ENCODE measurements at regions not wholly inside any gene's neighbourhood (a gene's known extent, or its start where the extent isn't known, plus 50 kb on each side); places are given as distances from the start of the nearest gene placed in this dataset.

DNA sequence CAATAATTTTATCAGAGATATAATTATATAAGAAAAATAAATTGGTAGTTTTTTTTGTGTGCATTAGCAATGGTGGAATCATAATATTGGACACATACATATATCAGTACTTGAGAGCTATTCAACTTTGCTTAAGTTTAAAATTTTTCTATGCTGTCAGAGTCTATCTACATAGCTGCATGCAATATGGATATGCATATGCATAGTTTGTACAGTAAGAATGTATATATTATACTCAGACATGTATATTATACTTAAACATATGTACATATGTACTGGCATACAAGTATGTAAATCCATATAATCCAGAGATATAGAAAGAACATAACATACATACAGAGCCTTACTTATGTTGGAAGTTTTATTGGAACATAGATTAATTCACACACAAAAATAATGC, 1043.2 kb downstream of the EFNB2 start:
- no peak overlapping the region for H3K4me3 Mint-ChIP-seq
- H3K4me1 Mint-ChIP-seq = no peaks in the 10 kb centered on the region
- H3K9me3 Mint-ChIP-seq = no peaks in the 10 kb centered on the region
- DNase-seq (no peak), ATAC-seq (no peak)
- H3K27me3 Mint-ChIP-seq = no peaks in the 10 kb centered on the region
- H3K27ac Mint-ChIP-seq = no peak overlapping the region
- no peaks in the 10 kb centered on the region for H3K36me3 Mint-ChIP-seq (ENCODE audit: low read depth)

DNA sequence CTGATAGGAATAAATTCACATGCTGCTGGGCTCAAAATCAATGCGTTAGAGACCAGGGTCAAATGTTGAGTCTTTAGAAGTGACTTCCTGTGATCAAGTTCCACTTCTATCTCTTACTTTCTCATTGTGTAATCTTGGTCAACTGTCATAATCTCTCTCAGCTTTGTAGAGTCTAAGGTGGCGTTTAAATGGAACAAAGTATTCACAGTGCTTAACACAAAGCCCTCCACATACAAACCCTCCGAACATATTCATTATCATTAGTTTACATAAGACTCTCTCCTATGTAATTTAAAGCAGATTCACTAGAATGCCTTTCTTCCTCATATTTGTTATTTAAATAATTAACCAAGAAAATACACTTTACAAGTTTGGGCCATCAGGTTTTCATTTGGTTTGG, 1044.1 kb downstream of the EFNB2 start:
- Mint-ChIP-seq H3K36me3 (ENCODE audit: low read depth) (no peaks in the 10 kb centered on the region), H3K4me3 (no peak overlapping the region)
- ATAC-seq = no peak

GRCh38 chr13:105485081-105485480, 1050.4 kb downstream of the EFNB2 start:
- H3K27ac Mint-ChIP-seq = no peak overlapping the region
- H3K36me3 Mint-ChIP-seq (ENCODE audit: low read depth) = no peaks in the 10 kb centered on the region
- peaks cover 4% of the 10 kb centered on the region for H3K9me3 Mint-ChIP-seq
- no peaks in the 10 kb centered on the region for H3K4me1 Mint-ChIP-seq
- no peak for DNase-seq
- H3K27me3 Mint-ChIP-seq = no peaks in the 10 kb centered on the region
- ATAC-seq = no peak
- H3K4me3 Mint-ChIP-seq = no peak overlapping the region

More for the DNA sequence above, 1044.1 kb downstream of the EFNB2 start:
- H3K4me1 Mint-ChIP-seq = no peaks in the 10 kb centered on the region
- no peaks in the 10 kb centered on the region for H3K27me3 Mint-ChIP-seq
- no peak overlapping the region for H3K27ac Mint-ChIP-seq
- no peaks in the 10 kb centered on the region for H3K9me3 Mint-ChIP-seq
- no peak for DNase-seq

- Mint-ChIP-seq H3K27me3 (no peaks in the 10 kb centered on the region), H3K27ac (no peak overlapping the region), H3K4me3 (no peak overlapping the region), H3K4me1 (no peaks in the 10 kb centered on the region), H3K36me3 (ENCODE audit: low read depth) (no peaks in the 10 kb centered on the region), H3K9me3 (no peaks in the 10 kb centered on the region)
- ATAC-seq (no peak), DNase-seq (no peak)
Measured at GRCh38 chr13:105474983-105475610, 1060.4 kb downstream of the EFNB2 start.

GRCh38 chr13:105471673-105472072, 1063.8 kb downstream of the EFNB2 start:
- Mint-ChIP-seq H3K9me3 (no peaks in the 10 kb centered on the region), H3K36me3 (ENCODE audit: low read depth) (no peaks in the 10 kb centered on the region), H3K27me3 (no peaks in the 10 kb centered on the region), H3K27ac (no peak overlapping the region), H3K4me3 (no peak overlapping the region), H3K4me1 (no peaks in the 10 kb centered on the region)
- no peak for DNase-seq
- ATAC-seq = no peak

DNA sequence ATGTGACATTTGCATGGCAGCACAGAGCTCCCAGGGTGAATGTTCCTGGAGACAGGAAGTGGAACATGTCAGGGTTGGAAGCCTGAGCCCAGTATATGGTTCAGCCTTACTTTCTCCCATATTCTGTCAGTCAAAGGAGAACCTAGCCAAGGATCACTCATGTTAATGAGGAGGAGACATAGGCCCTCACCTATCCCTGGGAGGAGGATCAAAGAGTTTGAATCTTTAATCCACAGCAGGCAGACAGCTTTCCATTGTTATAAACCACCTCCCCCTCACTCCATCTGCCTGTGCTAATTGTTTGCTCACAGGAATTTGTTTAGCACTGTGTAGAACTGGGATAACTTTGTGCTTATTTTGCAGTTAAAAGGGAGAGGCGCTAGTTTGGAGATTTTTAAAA, 1069.1 kb downstream of the EFNB2 start:
- DNase-seq = no peak
- H3K27me3 Mint-ChIP-seq = no peaks in the 10 kb centered on the region
- no peak overlapping the region for H3K4me3 Mint-ChIP-seq
- H3K9me3 Mint-ChIP-seq = no peaks in the 10 kb centered on the region
- H3K4me1 Mint-ChIP-seq = no peaks in the 10 kb centered on the region
- H3K27ac Mint-ChIP-seq = no peak overlapping the region
- no peak for ATAC-seq
- no peaks in the 10 kb centered on the region for H3K36me3 Mint-ChIP-seq (ENCODE audit: low read depth)

DNA sequence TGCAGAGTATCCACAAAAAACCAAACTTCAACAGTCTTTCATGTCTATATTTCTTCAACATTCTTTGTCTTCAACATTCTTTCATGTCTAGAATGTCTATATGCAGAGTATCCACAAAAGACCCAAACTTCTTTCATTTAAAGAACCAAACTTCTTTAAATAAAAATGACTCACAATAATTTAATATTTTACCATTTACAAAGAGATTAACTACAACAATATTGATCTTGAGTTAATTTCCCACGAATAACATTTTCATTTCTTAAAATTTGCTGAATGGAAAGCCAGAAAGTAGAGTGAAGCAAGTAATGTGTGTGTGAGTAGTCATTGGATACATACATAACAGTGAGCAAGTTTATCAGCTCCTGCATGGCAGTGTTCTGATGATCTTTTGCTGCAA, 1069.7 kb downstream of the EFNB2 start, which contains the start of gene DAOA:
DAOA (plus strand) TSS at position 301 of the 400 bp plus-strand sequence.
- Mint-ChIP-seq H3K27ac (no peak within 1 kb of the TSS), H3K4me3 (no peak within 1 kb of the TSS), H3K4me1 (no peaks in the 10 kb centered on the region), H3K27me3 (no peaks in the 10 kb centered on the region), H3K36me3 (ENCODE audit: low read depth) (no peaks in the 10 kb centered on the region), H3K9me3 (no peaks in the 10 kb centered on the region)
- DNase-seq = no peak
- no peak for ATAC-seq

- H3K9me3 Mint-ChIP-seq = no peaks in the 10 kb centered on the region
- no peak overlapping the region for H3K4me3 Mint-ChIP-seq
- no peaks in the 10 kb centered on the region for H3K4me1 Mint-ChIP-seq
- H3K27me3 Mint-ChIP-seq = no peaks in the 10 kb centered on the region
- H3K36me3 Mint-ChIP-seq (ENCODE audit: low read depth) = no peaks in the 10 kb centered on the region
- ATAC-seq (no peak), DNase-seq (no peak)
- no peak overlapping the region for H3K27ac Mint-ChIP-seq
Measured at GRCh38 chr13:105465251-105465650, 1070.2 kb downstream of the EFNB2 start.

DNA sequence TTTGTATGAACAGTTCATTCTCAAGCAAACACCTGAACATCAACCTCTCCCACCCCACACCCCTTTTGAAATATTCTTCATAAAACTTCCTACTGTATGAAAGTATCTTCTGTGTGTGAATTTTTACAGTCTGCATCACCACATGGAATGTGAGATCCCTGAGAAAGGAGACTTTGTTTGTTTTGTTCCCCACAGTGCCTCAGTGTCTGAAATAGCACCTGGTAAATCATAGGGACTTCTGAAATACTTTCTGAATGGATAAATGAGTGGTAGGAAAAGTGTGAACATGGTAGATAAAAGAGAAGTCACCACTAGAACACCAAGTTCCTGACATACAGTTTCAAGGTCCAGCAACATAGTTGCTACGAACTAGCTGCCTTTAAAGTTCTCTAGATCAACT, 1071.2 kb downstream of the EFNB2 start:
- DNase-seq (no peak), ATAC-seq (no peak)
- no peaks in the 10 kb centered on the region for H3K27me3 Mint-ChIP-seq
- H3K9me3 Mint-ChIP-seq = no peaks in the 10 kb centered on the region
- H3K27ac Mint-ChIP-seq = no peak overlapping the region
- H3K4me1 Mint-ChIP-seq = no peaks in the 10 kb centered on the region
- no peaks in the 10 kb centered on the region for H3K36me3 Mint-ChIP-seq (ENCODE audit: low read depth)
- no peak overlapping the region for H3K4me3 Mint-ChIP-seq

GRCh38 chr13:105463011-105463501, 1072.4 kb downstream of the EFNB2 start:
- no peak overlapping the region for H3K27ac Mint-ChIP-seq
- DNase-seq = no peak
- H3K36me3 Mint-ChIP-seq (ENCODE audit: low read depth) = no peaks in the 10 kb centered on the region
- H3K4me3 Mint-ChIP-seq = no peak overlapping the region
- H3K4me1 Mint-ChIP-seq = no peaks in the 10 kb centered on the region
- H3K27me3 Mint-ChIP-seq = no peaks in the 10 kb centered on the region
- no peaks in the 10 kb centered on the region for H3K9me3 Mint-ChIP-seq
- no peak for ATAC-seq

GRCh38 chr13:105462098-105462497, 1073.4 kb downstream of the EFNB2 start:
- ATAC-seq (no peak), DNase-seq (no peak)
- Mint-ChIP-seq H3K9me3 (no peaks in the 10 kb centered on the region), H3K4me3 (no peak overlapping the region), H3K4me1 (no peaks in the 10 kb centered on the region), H3K27me3 (no peaks in the 10 kb centered on the region), H3K27ac (no peak overlapping the region), H3K36me3 (ENCODE audit: low read depth) (no peaks in the 10 kb centered on the region)

DNA sequence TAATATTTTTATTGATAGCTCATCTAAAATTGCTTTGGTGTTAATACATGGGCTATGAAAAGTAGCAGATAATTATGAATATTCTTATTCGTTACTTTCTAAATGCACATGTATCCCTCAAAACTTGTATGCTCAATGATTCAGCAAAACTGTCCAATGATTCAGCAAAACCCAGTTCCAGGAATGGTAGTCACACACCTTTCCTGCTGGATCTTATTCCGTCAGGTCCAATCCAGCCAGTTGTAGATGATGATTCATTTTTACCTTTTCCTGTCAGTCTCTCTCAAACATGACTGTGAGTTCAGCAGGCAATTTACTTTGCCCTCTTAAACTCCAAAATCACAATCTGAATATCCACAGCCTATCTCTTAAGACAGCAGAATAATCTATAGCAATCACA, 1082.6 kb downstream of the EFNB2 start:
- no peaks in the 10 kb centered on the region for H3K4me1 Mint-ChIP-seq
- H3K4me3 Mint-ChIP-seq = no peak overlapping the region
- DNase-seq (no peak), ATAC-seq (no peak)
- H3K27ac Mint-ChIP-seq = no peak overlapping the region
- no peaks in the 10 kb centered on the region for H3K36me3 Mint-ChIP-seq (ENCODE audit: low read depth)
- H3K9me3 Mint-ChIP-seq = peaks cover 5% of the 10 kb centered on the region
- no peaks in the 10 kb centered on the region for H3K27me3 Mint-ChIP-seq

DNA sequence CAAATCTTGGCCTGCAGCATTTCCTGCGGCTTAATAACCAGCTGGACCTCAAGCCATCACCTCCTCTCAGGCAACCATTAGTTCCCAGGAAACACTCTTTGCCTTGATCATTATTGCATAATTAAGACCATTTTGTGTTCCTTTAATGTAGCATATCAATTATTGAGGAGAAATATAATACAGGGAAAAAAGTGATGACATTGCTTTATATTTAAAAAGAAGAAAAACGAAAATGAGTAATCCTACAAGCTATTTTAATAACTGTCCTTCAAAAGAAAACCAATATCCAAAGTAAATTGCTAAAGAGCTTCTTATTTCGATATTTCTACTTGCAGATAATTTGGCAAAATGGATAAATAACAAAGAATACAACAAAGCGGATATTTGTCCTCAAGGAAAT, 1084.7 kb downstream of the EFNB2 start:
- H3K27me3 Mint-ChIP-seq = no peaks in the 10 kb centered on the region
- no peaks in the 10 kb centered on the region for H3K4me1 Mint-ChIP-seq
- H3K27ac Mint-ChIP-seq = no peak overlapping the region
- ATAC-seq (no peak), DNase-seq (no peak)
- H3K4me3 Mint-ChIP-seq = no peak overlapping the region
- H3K36me3 Mint-ChIP-seq (ENCODE audit: low read depth) = no peaks in the 10 kb centered on the region
- peaks cover 5% of the 10 kb centered on the region for H3K9me3 Mint-ChIP-seq

DNA sequence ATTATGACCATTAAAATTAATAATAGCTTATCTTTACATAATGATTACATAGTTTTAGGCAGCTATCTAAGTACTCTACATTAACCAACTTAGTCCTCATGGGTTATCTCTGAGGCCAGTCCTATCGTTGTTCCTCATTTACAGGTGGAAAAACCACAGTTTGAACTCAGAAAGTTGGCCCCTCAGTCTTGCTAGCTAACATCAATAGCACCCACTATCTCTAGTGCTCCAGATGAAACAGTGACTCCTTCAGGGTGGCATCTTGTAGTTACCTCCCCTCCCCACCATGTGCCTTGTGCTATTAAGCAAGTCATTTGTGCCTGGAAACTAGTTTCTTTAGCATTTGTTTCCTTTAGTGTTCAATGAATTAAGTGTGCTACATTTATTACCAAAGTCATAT, 1086.7 kb downstream of the EFNB2 start:
- Mint-ChIP-seq H3K4me1 (no peaks in the 10 kb centered on the region), H3K36me3 (ENCODE audit: low read depth) (no peaks in the 10 kb centered on the region), H3K27ac (no peak overlapping the region), H3K4me3 (no peak overlapping the region), H3K27me3 (no peaks in the 10 kb centered on the region), H3K9me3 (peaks cover 5% of the 10 kb centered on the region)
- ATAC-seq (no peak), DNase-seq (no peak)

DNA sequence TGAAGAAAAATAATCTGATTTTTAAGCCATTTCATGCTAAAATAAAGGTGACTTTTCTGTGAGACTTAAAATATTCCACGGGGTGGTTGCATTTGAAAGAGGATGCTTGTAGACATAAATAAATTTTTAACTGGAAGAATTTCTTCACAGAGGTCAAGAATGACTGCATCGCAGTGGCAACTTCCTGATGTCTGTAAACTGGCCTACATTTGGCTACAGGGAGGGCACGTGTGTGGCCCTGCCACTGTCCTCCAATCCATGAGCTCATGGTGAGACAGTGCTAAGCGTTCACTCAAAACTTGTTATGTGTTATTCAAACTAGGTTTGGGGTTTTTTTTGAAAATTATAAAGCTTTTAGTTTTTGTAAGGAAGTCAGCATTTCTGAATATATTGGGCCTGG, 1089.3 kb downstream of the EFNB2 start:
- H3K9me3 Mint-ChIP-seq = no peaks in the 10 kb centered on the region
- ATAC-seq = no peak
- DNase-seq = no peak
- H3K4me3 Mint-ChIP-seq = no peak overlapping the region
- H3K27ac Mint-ChIP-seq = no peak overlapping the region
- no peaks in the 10 kb centered on the region for H3K4me1 Mint-ChIP-seq
- H3K36me3 Mint-ChIP-seq (ENCODE audit: low read depth) = no peaks in the 10 kb centered on the region
- no peaks in the 10 kb centered on the region for H3K27me3 Mint-ChIP-seq

GRCh38 chr13:105445796-105446195, 1089.7 kb downstream of the EFNB2 start:
- ATAC-seq = peak; percentile 24
- Mint-ChIP-seq H3K9me3 (no peaks in the 10 kb centered on the region), H3K4me3 (no peak overlapping the region), H3K27me3 (no peaks in the 10 kb centered on the region), H3K36me3 (ENCODE audit: low read depth) (no peaks in the 10 kb centered on the region), H3K4me1 (no peaks in the 10 kb centered on the region), H3K27ac (no peak overlapping the region)
- no peak for DNase-seq
